Activated naive CD4-positive, alpha-beta T cell treated with anti-CD3 and anti-CD28 coated beads, Interleukin-2, amount 50 U/mL, for 72 hours (primary cell): ENCODE measurements at regions not wholly inside any gene's neighbourhood (a gene's known extent, or its start where the extent isn't known, plus 50 kb on each side); places are given as distances from the start of the nearest gene placed in this dataset.

Experiments used
- ATAC-seq, 2 donors: fragments of 150-1000 bp; cut with Tn5 transposase; 2 replicates each; pipeline ENCODE4 v1.10.0; 2021; ENCODE audit warnings: mild to moderate bottlenecking in 2 of 2, moderate library complexity in 2 of 2
- DNase-seq, 2 donors: peaks; one replicate each; pipeline ENCODE4 v3.0.0; 2021 to 2022; ENCODE audit warnings: low spot score in 2 of 2
- H3K27ac Mint-ChIP-seq, 2 donors: one replicate each; pipeline ENCODE4 v1.8.0; 2022; ENCODE audit warnings: mild to moderate bottlenecking in 2 of 2, mixed read lengths in 2 of 2
- H3K36me3 Mint-ChIP-seq, 2 donors: one replicate each; pipeline ENCODE4 v1.8.0; 2022; ENCODE audit warnings: mixed read lengths in 2 of 2
- H3K9me3 Mint-ChIP-seq, 2 donors: one replicate each; pipeline ENCODE4 v1.8.0; 2022; ENCODE audit warnings: mixed read lengths in 2 of 2

DNA sequence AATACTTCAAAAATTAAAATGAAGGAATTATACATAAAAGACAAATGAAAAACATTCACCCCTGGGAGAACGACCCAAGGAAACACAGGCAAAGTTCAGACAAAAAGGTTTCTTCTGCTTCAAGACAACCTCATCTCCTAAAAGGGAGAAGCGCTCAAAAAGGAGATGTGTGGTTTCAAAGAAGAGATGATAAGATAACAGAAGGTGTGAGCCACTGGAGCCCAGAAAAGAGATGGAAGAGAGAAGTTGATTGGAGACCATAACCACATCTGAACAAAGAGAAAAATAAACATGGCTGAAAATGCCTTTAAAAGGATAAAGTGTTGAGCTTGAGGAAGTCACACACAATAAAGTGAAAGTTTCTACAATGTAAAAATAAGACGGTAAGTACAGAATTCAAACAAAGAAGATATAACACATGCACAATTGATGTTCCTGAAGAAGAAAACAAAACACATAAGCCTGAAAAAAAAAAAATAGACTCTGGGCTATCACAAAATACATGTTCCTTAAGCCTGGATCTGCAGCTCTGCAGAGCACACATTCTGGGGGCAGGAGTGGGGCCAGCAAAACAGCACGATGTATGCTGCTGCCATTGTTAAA is 51.6 kb upstream of the C14orf180 start:
- Mint-ChIP-seq H3K9me3 (peaks cover 20 to 27% of the 10 kb centered on the region in 2 donors), H3K36me3 (peaks cover 8 to 17% of the 10 kb centered on the region in 2 donors), H3K27ac (peak overlapping the region in 1 of 2 donors; percentile 23)
- DNase-seq (no peak), ATAC-seq (no peak)

DNA sequence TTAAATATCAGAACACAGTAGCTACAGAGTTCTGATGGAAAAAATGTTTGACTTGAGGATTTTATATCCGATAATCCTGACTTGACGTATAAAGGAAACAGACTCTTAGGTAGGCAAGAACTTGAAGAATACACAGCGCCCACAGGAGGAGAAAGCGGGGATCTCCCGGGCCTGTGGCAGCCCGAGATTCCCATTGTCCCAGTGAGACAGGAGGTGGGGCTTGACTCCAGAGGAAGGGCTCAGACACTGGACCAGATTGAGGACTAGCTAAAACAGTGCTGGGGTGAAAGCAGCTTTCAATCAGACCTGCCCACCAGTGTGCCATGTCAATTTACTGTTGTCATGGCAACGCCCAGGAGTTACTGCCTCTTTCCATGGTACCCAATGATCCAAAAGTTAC is 51.1 kb upstream of the C14orf180 start:
- Mint-ChIP-seq H3K9me3 (peaks cover 20 to 27% of the 10 kb centered on the region in 2 donors), H3K27ac (peak overlapping the region in 1 of 2 donors; percentile 23), H3K36me3 (peaks cover 8 to 17% of the 10 kb centered on the region in 2 donors)
- no peak for ATAC-seq
- no peak for DNase-seq
